ENCODE measurements at regions not wholly inside any gene's neighbourhood (a gene's known extent, or its start where the extent isn't known, plus 50 kb on each side); places are given as distances from the start of the nearest gene placed in this dataset.

- TF ChIP-seq CTCF (IDR thresholded peaks at IDR 0.05) (no peak), ZFX (IDR thresholded peaks at IDR 0.05; ENCODE audit: borderline replicate concordance) (no peak)
Measured at GRCh38 chrX:15158736-15159406, 111.0 kb downstream of the ASB9 start.

Measured in 22Rv1 (cell line).